SKM-1 (cell line): ENCODE measurements at regions not wholly inside any gene's neighbourhood (a gene's known extent, or its start where the extent isn't known, plus 50 kb on each side); places are given as distances from the start of the nearest gene placed in this dataset.

Source experiments
- DNase-seq: peaks from one replicate; lab custom pipeline; 2025; ENCODE audit not compliant: unreplicated experiment; lab: John Stamatoyannopoulos, UW

DNA sequence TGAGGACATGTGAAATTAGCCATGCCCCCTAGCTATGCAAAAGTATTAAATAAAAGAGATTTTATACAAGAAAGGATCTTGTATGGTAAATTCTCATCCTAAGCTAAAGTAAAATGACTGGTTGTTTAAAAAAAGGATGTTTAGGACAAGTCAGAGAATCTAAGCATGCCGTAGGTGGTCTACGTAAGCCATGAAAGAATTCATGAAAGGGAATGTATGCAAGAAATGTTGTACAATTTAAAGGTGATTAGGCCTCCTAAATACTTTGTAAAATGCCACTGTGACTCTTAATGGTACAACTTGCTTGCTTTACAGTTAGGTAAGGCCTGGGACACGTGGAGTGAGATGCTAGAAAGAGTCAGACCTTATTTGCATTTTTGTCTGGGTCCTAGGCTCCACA is 209.0 kb downstream of the EFHB start:
- DNase-seq = no peak

- no peak for DNase-seq
These were observed 216.3 kb downstream of the EFHB start for GRCh38 chr3:19717736-19718135.

- DNase-seq = no peak
These were observed 222.7 kb downstream of the EFHB start for GRCh38 chr3:19711160-19711782.

GRCh38 chr3:19702416-19703078 is 231.5 kb downstream of the EFHB start:
- no peak for DNase-seq

DNA sequence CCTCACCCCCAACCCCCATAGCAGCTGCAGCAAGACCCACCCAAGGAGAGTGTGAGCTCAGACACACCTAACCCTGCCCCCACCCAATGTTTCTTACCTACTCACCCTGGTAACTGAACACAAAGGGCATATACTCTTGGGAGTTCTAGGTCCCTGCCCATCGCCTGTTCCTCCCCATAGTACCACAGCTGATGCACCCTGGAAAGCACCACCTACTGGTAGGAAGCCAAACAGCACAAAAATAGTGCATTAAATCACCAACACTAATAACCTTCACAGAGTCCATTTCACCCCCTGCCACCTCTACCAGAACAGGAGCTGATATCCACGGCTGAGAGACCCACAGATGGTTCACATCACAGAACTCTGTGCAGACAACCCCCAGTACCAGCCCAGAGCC is 245.2 kb downstream of the EFHB start:
- no peak for DNase-seq

GRCh38 chr3:19668163-19668562 is 265.9 kb downstream of the EFHB start:
- DNase-seq = no peak

- DNase-seq = no peak
These were observed 271.5 kb downstream of the EFHB start for GRCh38 chr3:19662486-19662885.

GRCh38 chr3:19652336-19652735 is 281.7 kb downstream of the EFHB start:
- DNase-seq = no peak

DNA sequence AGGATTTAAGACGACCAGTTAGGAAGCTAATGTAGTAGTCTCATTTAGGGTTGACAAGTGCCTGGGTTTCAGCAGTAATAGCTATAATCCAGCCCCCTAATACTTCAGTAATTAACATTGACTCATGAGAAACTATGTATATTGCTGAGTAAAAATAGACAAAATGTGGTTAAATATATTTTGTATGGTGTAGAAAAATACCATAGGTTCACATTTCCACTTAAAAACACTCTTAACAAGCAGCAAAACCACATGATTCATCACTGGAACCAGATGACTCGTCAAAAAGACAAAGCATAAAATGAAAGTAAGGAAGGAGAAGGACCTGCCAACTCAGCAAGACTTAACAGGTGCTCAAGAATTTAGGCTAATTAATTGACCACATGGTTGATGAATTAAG is 288.9 kb downstream of the EFHB start:
- DNase-seq = no peak

GRCh38 chr3:19644405-19644804 is 289.6 kb downstream of the EFHB start:
- no peak for DNase-seq

DNA sequence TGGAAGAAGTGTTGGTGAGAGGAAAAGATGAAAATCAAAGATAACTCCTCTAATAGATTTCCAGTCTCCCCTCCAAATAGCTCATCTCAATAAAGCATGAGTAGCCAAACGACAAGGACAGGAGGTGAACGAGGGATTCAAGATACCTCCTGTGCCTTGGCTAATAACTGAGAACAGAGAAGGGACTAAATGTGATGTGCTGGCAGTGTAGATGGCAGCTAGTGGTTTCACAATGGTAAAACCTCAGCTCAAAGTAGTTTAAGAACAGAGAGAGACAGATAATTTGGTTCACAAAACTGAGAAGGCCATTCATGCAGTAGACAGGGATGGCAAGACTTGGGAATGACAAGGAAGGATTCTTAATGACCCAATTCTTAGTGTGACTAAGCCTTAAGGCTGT is 292.6 kb downstream of the EFHB start:
- DNase-seq = no peak

DNA sequence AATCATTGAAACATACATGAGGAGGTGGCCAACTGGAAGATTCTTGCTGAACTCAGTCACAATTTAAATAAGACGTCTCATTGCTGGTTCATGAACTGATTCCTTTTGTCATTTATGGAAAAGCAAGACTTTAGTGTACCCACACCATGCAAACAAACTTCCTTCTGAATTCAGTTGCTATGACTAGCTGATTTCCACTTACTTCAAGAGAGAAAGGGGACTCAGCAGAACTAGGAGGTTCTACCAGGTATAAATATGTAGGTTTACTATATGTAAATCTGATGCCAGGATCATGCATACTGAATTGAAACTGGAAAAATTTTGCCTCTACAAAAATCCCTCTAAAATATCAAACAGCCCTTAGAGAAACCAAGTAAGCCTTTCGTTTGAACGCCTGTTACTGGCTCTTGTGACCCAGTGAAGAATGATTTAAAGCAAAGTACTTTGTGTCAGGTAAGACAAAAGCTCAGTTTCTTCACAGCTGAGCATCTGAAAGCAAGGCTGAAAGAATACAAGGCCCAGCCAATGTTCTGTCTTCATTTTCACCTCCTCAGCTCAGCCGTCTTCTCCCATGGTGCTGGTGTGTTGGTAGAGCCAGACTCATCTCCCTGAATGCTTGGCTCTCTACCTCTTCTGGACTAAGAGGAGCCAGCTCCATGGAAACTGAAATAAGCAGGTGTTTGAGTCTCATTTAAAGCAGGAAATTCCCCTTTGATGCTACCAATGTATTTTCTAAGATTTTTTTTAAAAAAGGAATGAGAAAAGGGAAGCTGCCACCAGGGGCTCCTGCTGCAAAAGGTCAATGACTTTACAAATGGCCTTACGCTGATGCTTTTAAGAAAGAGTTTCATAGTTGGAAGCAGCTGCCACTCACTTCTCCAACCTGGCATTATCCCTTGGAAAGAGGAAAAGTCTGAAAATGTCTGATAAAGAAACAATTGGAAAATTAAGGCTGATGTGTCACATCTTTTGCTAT is 301.6 kb downstream of the EFHB start:
- DNase-seq = no peak

DNA sequence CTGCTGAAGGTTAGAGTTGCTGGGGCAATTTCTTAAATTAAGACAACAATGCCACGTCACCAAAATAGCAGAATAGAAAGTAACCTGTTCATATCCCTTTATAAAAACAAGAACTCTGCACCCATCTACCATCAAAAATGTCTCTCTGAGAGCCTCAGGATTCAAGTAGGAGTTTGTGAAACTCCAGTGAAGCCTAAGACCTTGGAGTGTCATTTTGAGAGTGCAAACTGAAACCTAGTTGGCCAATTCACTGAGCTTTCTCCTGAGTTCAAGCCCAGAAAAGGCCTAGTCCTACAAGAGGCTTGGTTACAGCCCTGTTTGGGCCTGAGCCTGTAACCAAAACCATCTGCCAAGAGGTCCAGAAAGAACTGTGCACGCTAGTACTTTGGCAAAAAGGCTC is 335.1 kb downstream of the EFHB start:
- DNase-seq = no peak

GRCh38 chr3:19596408-19596807 is 337.6 kb downstream of the EFHB start:
- no peak for DNase-seq

- DNase-seq = no peak
These were observed 338.1 kb downstream of the EFHB start for GRCh38 chr3:19595884-19596283.
